Endothelial cell of umbilical vein (primary cell): ENCODE measurements at regions not wholly inside any gene's neighbourhood (a gene's known extent, or its start where the extent isn't known, plus 50 kb on each side); places are given as distances from the start of the nearest gene placed in this dataset.

Experiments used
- BruUV-seq: library from RNA; stranded (reverse); fragments of 400-500 nt; replicated peaks from 2 replicates; lab custom pipeline; 2021; lab: Mats Ljungman, UMichigan
- CTCF ChIA-PET: fragments of 300-600, 350-600 bp; sonication (Branson Sonifier 250); formaldehyde crosslinking; loops from one replicate; lab custom pipeline; 2021; ENCODE audit warnings: antibody characterized with exemption, inconsistent platforms; lab: Charles Lee
- POLR2A ChIA-PET: fragments of 300-600, 350-600 bp; sonication (Branson Sonifier 250); formaldehyde crosslinking; loops from one replicate; lab custom pipeline; 2021; ENCODE audit warnings: antibody characterized with exemption, inconsistent platforms; lab: Charles Lee
- DNase-seq: peaks from one replicate; pipeline ENCODE4 v3.0.0-alpha.2; 2011; ENCODE audit warnings: low read depth, low spot score
- FAIRE-seq: peaks from 2 replicates; lab custom pipeline; 2011; peaks lifted over from hg19 to GRCh38; lab: Jason Lieb, UNC
- H2AFZ ChIP-seq: 2 replicates; pipeline ENCODE4 v1.6.0; 2012; ENCODE audit warnings: low read depth, low read length, control low read depth, inconsistent platforms
- H3K27ac ChIP-seq: 2 replicates; pipeline ENCODE4 v1.5.1; 2011; ENCODE audit warnings: low read depth, mild to moderate bottlenecking, control low read depth, low read length, moderate library complexity; ENCODE audit not compliant: insufficient read depth
- H3K27me3 ChIP-seq, 2 experiments: 2 replicates each; pipeline versions ENCODE4 v1.6.0 to v1.6.1; 2011; ENCODE audit warnings: low read length in 2 of 2, mixed read lengths in 1 of 2; ENCODE audit not compliant: control insufficient read depth in 2 of 2, insufficient read depth in 2 of 2
- H3K36me3 ChIP-seq, 2 experiments: 2 replicates in 1 of 2; 3 replicates in 1 of 2; pipeline ENCODE4 v1.5.1; 2011; ENCODE audit warnings: low read length in 2 of 2, mild to moderate bottlenecking in 1 of 2, moderate library complexity in 1 of 2; ENCODE audit not compliant: control insufficient read depth in 2 of 2, insufficient read depth in 2 of 2; ENCODE audit errors: extremely low read depth in 1 of 2
- H3K4me1 ChIP-seq: 3 replicates; pipeline ENCODE4 v1.5.1; 2011; ENCODE audit warnings: mild to moderate bottlenecking, low read length; ENCODE audit not compliant: control insufficient read depth, insufficient read depth; ENCODE audit errors: extremely low read depth
- H3K4me2 ChIP-seq: 2 replicates; pipeline ENCODE4 v1.6.1; 2011; ENCODE audit warnings: low read length, control low read depth, mixed read lengths; ENCODE audit not compliant: insufficient read depth
- H3K4me3 ChIP-seq, 3 experiments: fragments of 200-600 bp in 1 of 3; sonication (generic), shearing (Covaris generic) in 1 of 3; replicated peaks in 1 of 3; 2 replicates each; pipeline ENCODE4 v1.5.1; 2011 to 2016; ENCODE audit warnings: control low read depth in 3 of 3, low read length in 3 of 3, mild to moderate bottlenecking in 2 of 3, inconsistent platforms in 1 of 3, low read depth in 1 of 3, moderate library complexity in 1 of 3; ENCODE audit not compliant: insufficient read depth in 1 of 3
- H3K79me2 ChIP-seq: 2 replicates; pipeline ENCODE4 v1.6.0; 2012; ENCODE audit warnings: low read length, inconsistent platforms; ENCODE audit not compliant: control insufficient read depth, insufficient read depth
- H3K9ac ChIP-seq: replicated peaks from 2 replicates; pipeline ENCODE3; 2011; ENCODE audit warnings: low read length, control low read depth; ENCODE audit not compliant: insufficient read depth; ENCODE audit errors: extremely low read depth
- H3K9me1 ChIP-seq: replicated peaks from 3 replicates; pipeline ENCODE4 v1.6.0; 2011; ENCODE audit warnings: mild to moderate bottlenecking, low read length; ENCODE audit not compliant: control insufficient read depth, insufficient read depth; ENCODE audit errors: extremely low read depth
- H3K9me3 ChIP-seq: replicated peaks from 2 replicates; pipeline ENCODE4 v1.5.1; 2012; ENCODE audit warnings: low read length, inconsistent platforms; ENCODE audit not compliant: control insufficient read depth, insufficient read depth
- H4K20me1 ChIP-seq: replicated peaks from 2 replicates; pipeline ENCODE3; 2011; ENCODE audit warnings: mild to moderate bottlenecking, low read length; ENCODE audit not compliant: control insufficient read depth, insufficient read depth; ENCODE audit errors: extremely low read depth
- EZH2 ChIP-seq: IDR thresholded peaks from 2 replicates; pipeline ENCODE4 v1.6.1; 2012; ENCODE audit warnings: borderline replicate concordance, low read depth, mild to moderate bottlenecking, moderate library complexity, low read length, inconsistent platforms; ENCODE audit not compliant: severe bottlenecking
- FOS ChIP-seq: IDR thresholded peaks from 2 replicates; pipeline ENCODE4 v1.6.1; 2011; ENCODE audit warnings: mild to moderate bottlenecking, low read length, moderate library complexity, borderline replicate concordance; ENCODE audit not compliant: insufficient read depth
- GATA2 ChIP-seq: IDR thresholded peaks from 2 replicates; pipeline ENCODE4 v1.7.0; 2011; ENCODE audit warnings: low read depth, mild to moderate bottlenecking, moderate library complexity, mixed read lengths, low read length; ENCODE audit not compliant: insufficient read length, insufficient read depth
- JUN ChIP-seq: IDR thresholded peaks from 2 replicates; pipeline ENCODE4 v1.6.1; 2011; ENCODE audit warnings: borderline replicate concordance, low read depth; ENCODE audit not compliant: insufficient read length, insufficient read depth
- MYC ChIP-seq: IDR thresholded peaks from one replicate; pipeline ENCODE4 v1.6.1; 2011; ENCODE audit warnings: mild to moderate bottlenecking, low read depth, low read length
- POLR2A ChIP-seq: IDR thresholded peaks from 2 replicates; pipeline ENCODE4 v1.6.1; 2012; ENCODE audit warnings: low read depth, mild to moderate bottlenecking, control low read depth, low read length
- POLR2AphosphoS5 ChIP-seq: IDR thresholded peaks from 2 replicates; pipeline ENCODE4 v1.6.1; 2012; ENCODE audit warnings: low read depth, mild to moderate bottlenecking, control low read depth, low read length, moderate library complexity; ENCODE audit not compliant: insufficient read depth
- dilution Hi-C: fragments of 300-500 bp; cut with MboI; formaldehyde crosslinking; loops from one replicate; pipeline ENCODE4 v1.15.0; 2019; ENCODE audit warnings: low sequenced_read_pairs; ENCODE audit not compliant: extremely low pct_ligation_motif_present
- intact Hi-C: fragments of 100-400 bp; cut with micrococcal nuclease; formaldehyde crosslinking; loops from one replicate; pipeline ENCODE4 v1.10.0; 2022
- TF ChIP-seq, protein P1 (sequence below), 2 donors: IDR thresholded peaks; 1 replicate in 1 of 2; 2 replicates in 1 of 2; pipeline ENCODE4 v1.5.1; 2011; ENCODE audit warnings: low read length in 2 of 2, mild to moderate bottlenecking in 2 of 2, moderate library complexity in 2 of 2, control low read depth in 1 of 2, inconsistent platforms in 1 of 2, low read depth in 1 of 2; ENCODE audit not compliant: insufficient read depth in 1 of 2; ENCODE audit errors: extremely low read depth in 1 of 2
- TF ChIP-seq, protein P2 (sequence below): IDR thresholded peaks from 2 replicates; pipeline ENCODE4 v1.6.1; 2011; ENCODE audit not compliant: insufficient read depth, insufficient read length

DNA sequence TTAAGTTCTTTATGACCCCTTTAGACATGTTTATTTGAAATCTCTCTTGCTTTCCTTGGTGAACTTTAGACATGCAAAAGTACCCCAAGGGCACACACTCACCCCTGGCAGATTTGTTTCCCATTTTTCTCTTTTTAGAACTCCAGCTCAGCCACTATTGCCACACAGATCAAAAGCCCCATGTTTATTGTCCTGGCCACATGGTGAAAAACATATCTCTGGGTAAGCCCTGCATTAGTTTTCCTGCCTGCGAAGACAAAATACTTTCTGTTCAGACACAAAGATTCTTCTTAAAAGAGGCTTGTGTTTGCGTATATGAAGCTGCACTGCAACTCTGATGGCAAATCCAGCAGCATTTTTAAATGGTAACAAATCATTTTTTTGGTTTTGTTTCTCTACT, 200.0 kb downstream of the POLR1F start:
- Histone ChIP-seq H3K9me1 (no peaks in the 10 kb centered on the region), H3K27me3 (no peaks in the 10 kb centered on the region), H2AFZ (no peak overlapping the region), H3K4me3 (no peak overlapping the region), H3K9ac (no peak overlapping the region), H3K79me2 (no peaks in the 10 kb centered on the region), H3K27ac (no peak overlapping the region), H3K9me3 (no peaks in the 10 kb centered on the region), H3K36me3 (no peaks in the 10 kb centered on the region), H3K4me1 (no peaks in the 10 kb centered on the region), H4K20me1 (no peaks in the 10 kb centered on the region), H3K4me2 (no peak overlapping the region)
- CTCF ChIA-PET, result interaction anchor here (1.5 kb wide), 1 partner anchor 17 kb away, joined by 4 read pairs; no protein-coding TSS in a partner anchor
- no TSS peak for BruUV-seq
- intact Hi-C loops (no loop called here), dilution Hi-C loops (no loop called here)
- no peak for TF ChIP-seq JUN
- TF ChIP-seq FOS, result no peak
- TF ChIP-seq POLR2AphosphoS5, result no peak
- TF ChIP-seq, protein P1, sequence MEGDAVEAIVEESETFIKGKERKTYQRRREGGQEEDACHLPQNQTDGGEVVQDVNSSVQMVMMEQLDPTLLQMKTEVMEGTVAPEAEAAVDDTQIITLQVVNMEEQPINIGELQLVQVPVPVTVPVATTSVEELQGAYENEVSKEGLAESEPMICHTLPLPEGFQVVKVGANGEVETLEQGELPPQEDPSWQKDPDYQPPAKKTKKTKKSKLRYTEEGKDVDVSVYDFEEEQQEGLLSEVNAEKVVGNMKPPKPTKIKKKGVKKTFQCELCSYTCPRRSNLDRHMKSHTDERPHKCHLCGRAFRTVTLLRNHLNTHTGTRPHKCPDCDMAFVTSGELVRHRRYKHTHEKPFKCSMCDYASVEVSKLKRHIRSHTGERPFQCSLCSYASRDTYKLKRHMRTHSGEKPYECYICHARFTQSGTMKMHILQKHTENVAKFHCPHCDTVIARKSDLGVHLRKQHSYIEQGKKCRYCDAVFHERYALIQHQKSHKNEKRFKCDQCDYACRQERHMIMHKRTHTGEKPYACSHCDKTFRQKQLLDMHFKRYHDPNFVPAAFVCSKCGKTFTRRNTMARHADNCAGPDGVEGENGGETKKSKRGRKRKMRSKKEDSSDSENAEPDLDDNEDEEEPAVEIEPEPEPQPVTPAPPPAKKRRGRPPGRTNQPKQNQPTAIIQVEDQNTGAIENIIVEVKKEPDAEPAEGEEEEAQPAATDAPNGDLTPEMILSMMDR (IDR thresholded peaks at IDR 0.05; ENCODE audit: extremely low read depth in 1 of 2, insufficient read depth in 1 of 2, low read depth in 1 of 2, low read length in 2 of 2), result no peak
- no peak for TF ChIP-seq MYC
- TF ChIP-seq EZH2, result no peak
- no peak for TF ChIP-seq POLR2A
- FAIRE-seq (no peak), DNase-seq (no peak)
- POLR2A ChIA-PET, result no interaction called here

DNA sequence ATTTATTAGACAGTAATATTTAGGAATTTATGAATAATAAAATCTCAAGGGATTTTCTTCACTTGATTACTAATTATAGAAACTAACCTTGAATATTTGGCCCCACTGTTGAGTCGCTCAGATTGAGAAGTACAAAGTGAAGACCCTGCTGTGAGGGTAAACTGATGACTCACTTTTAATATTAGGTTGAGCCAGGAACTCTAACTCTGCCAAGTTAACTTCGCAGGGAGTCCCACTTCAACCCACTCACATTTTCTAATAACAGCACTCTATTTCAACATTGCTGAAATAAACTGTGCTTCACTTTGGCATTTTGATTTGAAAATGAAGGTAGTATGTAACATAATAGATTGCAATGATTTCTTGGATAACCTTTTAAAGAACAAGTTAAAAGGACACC, 200.7 kb downstream of the POLR1F start:
- no peak overlapping the region for H3K4me2 ChIP-seq
- no peaks in the 10 kb centered on the region for H3K27me3 ChIP-seq
- no peaks in the 10 kb centered on the region for H3K9me3 ChIP-seq
- no TSS peak for BruUV-seq
- no peaks in the 10 kb centered on the region for H4K20me1 ChIP-seq
- no peak overlapping the region for H2AFZ ChIP-seq
- dilution Hi-C loops, result no loop called here
- H3K36me3 ChIP-seq, result no peaks in the 10 kb centered on the region
- no peak for FAIRE-seq
- TF ChIP-seq, protein P1 (IDR thresholded peaks at IDR 0.05; ENCODE audit: extremely low read depth in 1 of 2, insufficient read depth in 1 of 2, low read depth in 1 of 2, low read length in 2 of 2), result no peak
- TF ChIP-seq POLR2A (no peak), EZH2 (no peak), POLR2AphosphoS5 (no peak), GATA2 (no peak), FOS (no peak), MYC (no peak), JUN (no peak)
- TF ChIP-seq, protein P2, sequence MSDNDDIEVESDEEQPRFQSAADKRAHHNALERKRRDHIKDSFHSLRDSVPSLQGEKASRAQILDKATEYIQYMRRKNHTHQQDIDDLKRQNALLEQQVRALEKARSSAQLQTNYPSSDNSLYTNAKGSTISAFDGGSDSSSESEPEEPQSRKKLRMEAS, result no peak
- DNase-seq, result no peak
- H3K79me2 ChIP-seq, result no peaks in the 10 kb centered on the region
- H3K4me1 ChIP-seq, result no peaks in the 10 kb centered on the region
- ChIA-PET POLR2A (no interaction called here), CTCF (no interaction called here)
- no peak overlapping the region for H3K27ac ChIP-seq
- no peak overlapping the region for H3K4me3 ChIP-seq
- no peak overlapping the region for H3K9ac ChIP-seq
- no peaks in the 10 kb centered on the region for H3K9me1 ChIP-seq
- intact Hi-C loops, result no loop called here
